B cell (primary cell): ENCODE measurements at regions not wholly inside any gene's neighbourhood (a gene's known extent, or its start where the extent isn't known, plus 50 kb on each side); places are given as distances from the start of the nearest gene placed in this dataset.

Experiments used
- EZH2 ChIP-seq: IDR thresholded peaks from 2 replicates; pipeline ENCODE4 v1.6.1; 2012; ENCODE audit warnings: borderline replicate concordance, low read depth, mild to moderate bottlenecking, moderate library complexity, low read length; ENCODE audit not compliant: insufficient read depth, poor library complexity, severe bottlenecking
- TF ChIP-seq, protein P1 (sequence below): fragments of 200-600 bp; IDR thresholded peaks from one replicate; pipeline ENCODE4 v1.8.0; 2022; ENCODE audit warnings: antibody characterized with exemption, mild to moderate bottlenecking

DNA sequence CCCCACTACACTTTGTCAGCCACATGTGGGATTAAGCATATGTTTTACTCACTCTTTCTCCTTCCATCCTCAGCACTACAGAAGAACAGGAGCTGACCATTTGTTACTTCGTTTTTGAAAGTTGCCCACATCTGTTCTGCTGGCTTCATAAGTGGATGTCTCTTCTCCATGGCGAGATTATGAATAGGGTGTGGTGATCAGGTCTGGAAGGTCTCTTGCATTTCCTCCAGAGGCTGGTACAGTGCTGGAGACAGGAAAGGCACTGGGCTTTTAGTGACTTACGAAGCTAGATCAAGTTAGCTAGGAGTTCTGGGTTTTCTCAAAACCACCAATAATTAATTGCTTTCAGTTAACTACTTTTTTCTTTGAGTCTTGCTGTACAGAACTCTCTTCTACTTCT lies 136.5 kb downstream of the AQP4 start:
- TF ChIP-seq, protein P1, sequence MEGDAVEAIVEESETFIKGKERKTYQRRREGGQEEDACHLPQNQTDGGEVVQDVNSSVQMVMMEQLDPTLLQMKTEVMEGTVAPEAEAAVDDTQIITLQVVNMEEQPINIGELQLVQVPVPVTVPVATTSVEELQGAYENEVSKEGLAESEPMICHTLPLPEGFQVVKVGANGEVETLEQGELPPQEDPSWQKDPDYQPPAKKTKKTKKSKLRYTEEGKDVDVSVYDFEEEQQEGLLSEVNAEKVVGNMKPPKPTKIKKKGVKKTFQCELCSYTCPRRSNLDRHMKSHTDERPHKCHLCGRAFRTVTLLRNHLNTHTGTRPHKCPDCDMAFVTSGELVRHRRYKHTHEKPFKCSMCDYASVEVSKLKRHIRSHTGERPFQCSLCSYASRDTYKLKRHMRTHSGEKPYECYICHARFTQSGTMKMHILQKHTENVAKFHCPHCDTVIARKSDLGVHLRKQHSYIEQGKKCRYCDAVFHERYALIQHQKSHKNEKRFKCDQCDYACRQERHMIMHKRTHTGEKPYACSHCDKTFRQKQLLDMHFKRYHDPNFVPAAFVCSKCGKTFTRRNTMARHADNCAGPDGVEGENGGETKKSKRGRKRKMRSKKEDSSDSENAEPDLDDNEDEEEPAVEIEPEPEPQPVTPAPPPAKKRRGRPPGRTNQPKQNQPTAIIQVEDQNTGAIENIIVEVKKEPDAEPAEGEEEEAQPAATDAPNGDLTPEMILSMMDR, result no peak
- TF ChIP-seq EZH2, result no peak
